GM19240 (cell line): ENCODE measurements at regions not wholly inside any gene's neighbourhood (a gene's known extent, or its start where the extent isn't known, plus 50 kb on each side); places are given as distances from the start of the nearest gene placed in this dataset.

ENCODE experiments used
- DNase-seq: peaks from one replicate; pipeline ENCODE4 v3.0.0; 2011; ENCODE audit warnings: low spot score; ENCODE audit not compliant: insufficient read length

DNA sequence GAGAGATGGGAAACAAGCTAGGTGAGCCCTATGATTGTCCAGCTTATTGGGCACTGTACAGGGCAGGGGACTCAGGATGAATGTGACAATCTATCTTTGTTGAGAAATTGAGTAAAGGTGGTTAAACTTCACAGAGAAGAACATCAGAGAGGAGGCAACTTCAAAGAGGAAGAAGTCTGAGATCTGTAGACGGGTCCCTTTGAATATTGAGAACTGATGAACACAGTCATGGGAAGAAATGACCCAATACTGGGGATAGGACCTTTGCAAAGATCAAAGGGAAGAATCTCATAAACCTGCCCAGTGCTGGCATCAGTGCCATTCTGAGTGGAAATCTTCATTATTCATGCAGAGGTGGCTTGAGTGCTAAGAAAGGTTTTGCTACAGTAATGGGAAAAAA lies 569.7 kb upstream of the KCNMB2 start:
- DNase-seq = no peak

DNA sequence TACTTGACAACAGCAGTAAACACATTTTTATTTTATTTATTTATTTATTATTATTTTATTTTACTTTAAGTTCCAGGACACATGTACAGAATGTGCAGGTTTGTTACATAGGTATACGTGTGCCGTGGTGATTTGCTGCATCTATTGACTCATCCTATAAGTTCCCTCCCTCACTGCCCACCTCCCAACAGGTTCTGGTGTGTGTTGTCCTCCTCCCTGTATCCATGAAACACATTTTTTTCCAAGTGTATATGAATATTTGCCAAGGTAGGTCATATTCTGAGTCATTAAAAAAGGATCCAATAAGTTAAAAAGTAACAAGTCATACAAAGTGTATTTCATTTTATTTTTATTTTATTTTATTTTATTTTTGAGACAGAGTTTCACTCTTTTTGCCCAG lies 567.3 kb upstream of the KCNMB2 start:
- DNase-seq = no peak

DNA sequence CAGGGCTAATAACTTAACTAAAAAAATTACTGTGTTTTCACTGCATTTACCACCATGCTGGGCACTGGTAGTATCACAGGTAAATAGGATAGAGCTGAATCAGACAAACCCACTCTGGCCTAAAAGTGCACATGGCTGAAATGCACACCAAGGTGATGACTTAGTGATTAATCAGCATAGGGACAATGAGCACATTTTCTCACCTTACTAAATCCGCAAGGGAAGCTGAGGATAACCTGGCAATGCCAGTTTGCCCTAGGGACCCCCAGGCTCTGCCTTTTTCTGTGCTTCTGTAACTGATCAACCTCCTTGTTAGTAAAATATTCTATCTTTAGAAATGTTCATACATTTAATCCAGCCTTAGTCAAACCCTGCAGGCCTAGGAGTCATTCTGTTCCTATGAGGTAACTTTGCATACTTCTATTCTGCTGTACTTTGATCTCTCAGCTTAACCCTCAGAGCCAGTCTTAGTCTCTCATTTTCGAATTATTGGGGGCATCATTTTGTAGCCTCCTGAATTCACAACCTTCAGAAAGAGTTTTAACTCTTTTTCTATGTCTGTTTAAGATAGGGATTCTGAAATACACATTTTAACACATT lies 562.9 kb upstream of the KCNMB2 start:
- no peak for DNase-seq

DNA sequence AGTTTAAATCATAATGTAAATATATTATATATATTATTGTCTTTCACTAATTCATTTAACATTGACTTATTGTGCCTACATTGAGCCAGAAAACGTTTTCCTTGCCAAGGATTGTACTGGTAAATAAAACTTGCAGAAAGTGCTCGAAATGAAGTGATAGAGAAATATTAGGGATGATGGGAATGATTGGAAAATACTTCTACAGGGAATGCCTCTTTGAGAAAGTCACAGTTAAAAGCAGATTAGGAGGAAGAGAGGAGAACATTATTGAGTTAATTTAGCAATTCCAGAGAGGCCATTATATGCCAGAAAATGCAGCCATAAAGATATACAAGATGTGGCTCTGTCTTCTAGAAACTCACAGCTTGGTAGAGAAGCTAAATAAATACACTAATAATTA lies 560.0 kb upstream of the KCNMB2 start:
- DNase-seq = no peak

DNA sequence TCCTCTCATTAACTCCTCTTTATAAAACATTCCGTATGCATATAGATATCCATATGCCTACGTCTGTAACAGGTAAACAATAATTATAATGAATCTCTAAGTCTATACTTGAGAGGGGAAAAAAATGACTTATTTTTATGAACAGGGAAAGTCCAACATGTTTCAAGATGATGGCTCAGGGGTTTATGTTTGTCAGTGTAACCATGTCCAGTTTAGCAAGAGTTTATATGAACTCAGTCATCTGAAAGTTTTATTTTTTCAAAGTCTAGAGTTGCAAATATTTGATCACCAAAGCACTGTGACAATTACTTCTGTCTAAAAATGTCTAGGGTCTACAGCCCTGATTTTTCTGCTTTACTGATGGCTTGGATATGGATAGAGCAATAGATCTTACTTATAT lies 559.4 kb upstream of the KCNMB2 start:
- no peak for DNase-seq

DNA sequence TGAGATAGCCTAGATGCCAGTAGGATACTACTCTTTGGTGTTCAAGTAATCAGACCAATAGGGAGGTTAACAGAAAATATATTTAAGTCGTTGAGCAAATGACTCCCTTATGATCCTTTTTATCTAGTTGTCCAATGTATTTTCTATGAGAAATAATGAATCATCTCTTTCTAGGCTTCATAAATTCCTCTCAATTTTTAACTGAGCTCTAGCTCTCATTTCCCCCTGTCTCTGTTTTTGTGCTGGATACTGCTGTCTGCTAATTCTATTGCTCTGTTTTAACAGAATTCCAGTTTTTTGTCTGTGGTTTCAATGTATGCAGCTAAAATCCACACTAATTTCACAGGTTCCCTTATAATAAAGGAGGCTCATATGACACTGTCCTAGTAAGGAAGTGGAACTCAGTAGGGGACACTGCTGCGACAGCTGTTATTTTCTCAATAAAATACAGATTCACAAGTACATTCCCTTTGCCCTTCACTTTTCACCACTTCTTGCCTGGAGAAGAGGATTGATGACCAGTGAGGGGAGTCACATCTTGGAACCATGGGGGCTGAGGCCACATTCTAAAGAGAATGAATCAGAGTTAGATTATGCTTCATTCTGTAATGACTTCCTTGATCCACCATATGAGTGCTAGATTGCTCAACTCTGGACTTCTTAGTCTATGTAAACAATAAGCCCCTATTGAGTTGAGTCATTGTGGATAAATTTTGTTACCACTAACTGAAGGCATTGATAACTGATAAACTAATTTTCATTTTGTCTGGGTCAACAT lies 558.7 kb upstream of the KCNMB2 start:
- no peak for DNase-seq

DNA sequence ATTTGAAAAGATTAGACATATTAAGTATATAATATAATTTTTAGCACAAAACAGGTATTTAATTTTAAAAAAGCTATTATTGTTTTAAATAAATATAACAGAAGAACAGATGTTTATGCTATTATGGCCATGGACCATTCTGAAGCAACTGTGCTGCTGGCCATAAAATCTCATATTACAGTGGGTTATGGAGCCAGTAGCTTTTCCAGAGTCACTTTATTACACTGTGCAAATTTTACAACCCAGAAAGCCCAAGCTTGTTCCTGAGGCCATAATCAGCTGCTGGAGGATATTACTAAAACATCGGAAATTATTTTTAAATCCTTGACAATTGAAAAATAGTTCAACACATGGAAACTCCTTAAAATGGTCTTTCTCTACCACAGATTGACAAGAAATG lies 557.3 kb upstream of the KCNMB2 start:
- no peak for DNase-seq

DNA sequence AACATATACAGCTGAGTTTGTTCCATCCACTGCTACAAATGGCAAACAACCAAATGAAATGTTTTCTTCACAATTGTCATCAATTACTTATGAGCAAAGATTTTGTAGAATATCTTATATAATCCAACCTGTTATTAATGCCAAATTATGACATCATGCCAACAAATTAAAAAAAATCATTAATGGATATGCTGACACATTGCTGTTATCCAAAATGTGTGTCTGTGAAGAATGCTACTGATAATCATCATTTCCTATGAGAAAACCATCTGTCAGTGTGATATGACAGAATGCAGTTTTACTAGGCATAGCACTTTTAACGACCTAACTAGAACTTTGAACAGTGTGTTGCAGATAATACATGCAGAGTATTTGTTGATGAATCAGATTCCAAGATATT lies 556.5 kb upstream of the KCNMB2 start:
- no peak for DNase-seq

DNA sequence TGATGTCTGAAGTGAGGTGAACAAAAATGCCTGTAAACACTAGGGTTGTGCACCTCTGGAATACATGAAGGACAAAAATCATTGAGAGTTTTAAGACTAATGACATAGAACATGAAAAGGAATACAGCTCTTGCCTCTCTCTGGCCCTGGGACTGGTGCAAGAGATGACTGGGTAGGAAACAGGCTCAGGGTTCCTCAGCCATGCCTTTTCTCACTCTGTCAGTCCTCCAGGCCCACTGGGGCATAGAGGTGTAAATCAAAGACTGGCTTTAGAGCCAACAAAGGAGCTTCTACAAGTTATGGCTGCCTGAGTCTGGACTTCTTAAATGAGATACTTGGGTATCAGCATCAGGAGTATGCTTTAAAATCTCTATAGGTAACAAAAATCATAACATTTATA lies 554.7 kb upstream of the KCNMB2 start:
- DNase-seq = no peak

DNA sequence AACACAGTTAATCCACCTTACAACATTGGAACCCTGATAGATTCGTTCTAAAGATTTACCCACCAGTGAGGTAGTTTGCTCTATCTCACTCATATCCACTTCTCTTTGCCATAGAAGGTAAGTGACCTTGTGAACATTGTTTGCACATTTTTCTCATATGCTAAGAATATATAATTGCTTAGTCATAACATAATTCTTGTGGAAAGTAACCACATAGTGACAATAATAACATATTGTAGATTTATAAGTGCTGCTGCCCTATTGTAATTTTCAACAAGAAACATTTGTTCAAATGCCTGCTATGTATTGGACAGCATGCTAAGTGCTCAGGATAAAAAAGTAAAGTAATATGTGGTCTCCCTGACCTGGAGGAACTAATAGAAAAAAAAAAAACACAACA lies 554.2 kb upstream of the KCNMB2 start:
- DNase-seq = no peak

DNA sequence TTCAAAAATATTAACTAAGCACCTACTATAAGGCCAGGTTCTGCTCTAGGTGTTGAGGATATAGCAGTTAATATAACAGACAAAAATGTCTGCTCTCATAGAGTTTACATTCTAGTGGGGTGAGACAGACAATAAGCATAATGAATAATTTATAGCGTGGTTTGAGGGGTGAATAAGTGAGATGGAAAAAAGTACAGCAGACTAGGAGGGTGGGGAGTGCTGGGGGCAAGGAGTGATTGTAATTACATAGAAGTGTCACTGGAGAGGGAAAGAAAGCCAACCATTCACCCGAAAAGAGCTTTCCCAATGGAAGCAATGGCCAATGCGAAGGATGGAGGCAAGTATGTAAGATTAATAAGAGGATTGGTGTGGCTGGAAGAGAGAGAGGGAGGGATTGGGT lies 552.9 kb upstream of the KCNMB2 start:
- DNase-seq = no peak

DNA sequence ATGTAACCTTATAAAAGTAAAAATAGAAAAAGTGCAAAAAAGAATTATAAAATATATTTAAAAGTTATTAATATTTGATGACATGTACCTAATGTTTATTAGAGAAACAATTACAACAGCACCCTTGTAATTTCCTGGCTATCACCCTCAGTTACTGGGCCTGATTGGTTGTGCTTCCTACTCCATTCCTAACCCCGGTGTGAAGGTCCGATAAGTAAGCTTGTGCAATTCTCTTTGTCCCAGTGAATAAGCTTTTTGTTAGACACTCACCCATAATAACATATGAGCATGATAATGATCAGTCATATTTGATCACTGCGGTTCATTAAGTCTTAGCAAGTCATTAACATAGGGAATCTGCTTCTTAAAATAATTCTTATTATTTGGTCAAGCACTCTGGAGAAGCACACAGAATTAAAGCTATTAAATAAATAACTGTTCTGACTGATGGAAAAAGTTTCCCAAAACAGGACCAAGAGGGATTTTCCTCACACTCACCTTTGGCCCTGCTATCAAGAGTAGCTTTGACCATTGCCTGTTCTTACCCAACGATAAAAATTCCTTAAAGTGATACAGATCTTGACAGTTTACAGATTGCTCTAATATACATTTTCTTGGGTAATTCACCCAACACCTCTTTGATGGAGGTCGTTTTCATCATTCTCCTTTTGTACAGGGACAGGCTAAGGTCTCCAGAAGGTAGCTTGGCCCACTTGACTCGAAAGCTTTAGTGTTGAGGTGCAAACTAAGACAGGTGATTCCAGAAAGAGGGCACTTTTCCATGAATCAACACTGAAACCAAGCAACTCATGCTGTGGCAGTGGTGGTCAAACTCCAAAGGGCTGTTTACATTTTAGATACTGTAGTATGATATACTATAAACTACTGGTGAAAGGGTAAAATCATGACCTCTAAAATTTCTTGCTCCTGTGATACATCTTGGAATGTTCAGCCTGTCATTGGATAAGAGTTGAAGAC lies 543.0 kb upstream of the KCNMB2 start:
- DNase-seq = no peak

DNA sequence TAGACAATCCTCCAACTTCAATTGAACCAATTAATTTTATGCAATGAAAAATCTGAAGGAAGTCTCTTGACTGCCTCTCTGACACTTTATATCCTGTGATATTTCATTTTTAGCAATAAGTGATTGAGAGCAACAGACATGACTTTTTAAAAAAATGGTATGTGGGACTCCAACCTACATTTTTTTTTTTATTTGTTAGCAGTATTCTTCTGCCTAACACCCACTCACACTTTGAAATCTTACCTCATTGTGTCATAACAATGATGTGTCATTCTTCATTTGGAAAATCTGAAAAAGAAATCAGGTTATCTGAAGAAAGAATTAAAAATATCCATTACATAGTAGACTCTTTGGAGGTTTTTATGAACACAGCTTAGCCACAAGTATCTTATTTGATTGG lies 541.3 kb upstream of the KCNMB2 start:
- no peak for DNase-seq

DNA sequence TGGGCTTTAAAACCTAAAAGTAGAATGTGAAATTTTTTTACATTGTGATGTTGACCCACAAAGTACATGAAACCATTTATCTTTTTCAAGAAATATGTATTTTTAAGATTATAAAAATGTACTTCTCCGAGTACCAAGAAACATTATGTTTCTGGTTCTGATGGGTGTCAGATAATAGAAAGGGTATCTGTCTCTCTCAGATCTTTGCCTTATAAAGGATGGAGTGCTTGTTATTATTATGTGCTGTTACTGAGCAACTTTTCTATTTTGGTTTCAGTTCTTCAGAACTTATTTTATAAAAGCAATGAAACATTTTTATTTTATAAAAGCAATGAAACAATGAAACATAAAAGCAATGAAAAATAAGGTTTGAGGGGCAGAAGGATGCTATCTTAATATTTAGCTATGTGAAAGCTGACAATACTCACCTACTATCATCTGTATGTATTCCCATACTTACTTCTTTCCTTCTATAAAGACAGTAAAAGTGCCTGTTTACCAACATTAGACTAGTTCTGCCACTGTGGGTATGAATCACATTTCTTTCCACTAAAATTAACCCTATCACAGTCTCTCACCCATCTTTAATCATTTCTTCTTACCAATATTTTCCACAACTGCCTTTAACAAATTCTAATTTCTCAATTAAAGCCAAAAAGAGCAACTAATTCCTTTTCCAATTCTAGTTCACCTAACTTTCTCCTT lies 540.7 kb upstream of the KCNMB2 start:
- DNase-seq = no peak

DNA sequence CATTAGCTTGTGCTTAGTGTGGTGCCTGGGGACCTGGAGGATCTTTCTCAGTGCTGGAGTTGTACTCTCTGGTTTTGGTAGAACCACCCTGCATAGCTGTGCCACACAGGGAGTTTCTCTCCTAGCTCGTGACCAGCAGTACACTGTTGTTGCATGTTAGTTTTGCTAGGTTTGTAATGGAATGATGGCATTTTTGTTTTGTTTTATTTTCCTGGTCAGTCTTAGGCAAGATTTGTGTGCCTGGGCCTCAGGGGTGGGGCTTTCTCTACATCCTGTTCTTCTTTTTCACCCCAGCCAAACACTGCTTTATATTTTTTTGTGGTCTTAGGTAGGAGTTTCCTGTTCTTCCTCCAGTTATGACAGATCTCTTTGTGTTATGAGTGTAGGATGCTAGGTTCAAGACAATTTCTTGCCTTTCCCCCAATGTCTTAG lies 534.5 kb upstream of the KCNMB2 start:
- DNase-seq = no peak

DNA sequence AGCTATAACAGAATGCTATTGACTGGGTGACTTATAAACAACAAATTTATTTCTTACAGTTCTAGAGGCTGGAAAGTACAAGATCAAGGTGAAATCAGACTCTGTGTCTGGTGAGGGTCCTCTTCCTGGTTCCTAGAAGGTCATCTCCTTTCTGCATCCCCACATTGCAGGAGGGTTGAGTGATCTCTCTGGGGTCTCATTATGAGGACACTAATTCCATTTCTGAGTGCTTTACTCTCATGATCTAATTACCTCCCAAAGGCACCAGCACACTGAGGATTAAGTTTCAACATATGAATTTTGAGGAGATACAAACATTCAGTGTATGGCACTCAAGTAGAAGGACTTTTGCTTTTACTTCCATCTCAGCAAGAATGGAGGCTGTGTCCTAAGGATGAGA lies 534.1 kb upstream of the KCNMB2 start:
- no peak for DNase-seq

DNA sequence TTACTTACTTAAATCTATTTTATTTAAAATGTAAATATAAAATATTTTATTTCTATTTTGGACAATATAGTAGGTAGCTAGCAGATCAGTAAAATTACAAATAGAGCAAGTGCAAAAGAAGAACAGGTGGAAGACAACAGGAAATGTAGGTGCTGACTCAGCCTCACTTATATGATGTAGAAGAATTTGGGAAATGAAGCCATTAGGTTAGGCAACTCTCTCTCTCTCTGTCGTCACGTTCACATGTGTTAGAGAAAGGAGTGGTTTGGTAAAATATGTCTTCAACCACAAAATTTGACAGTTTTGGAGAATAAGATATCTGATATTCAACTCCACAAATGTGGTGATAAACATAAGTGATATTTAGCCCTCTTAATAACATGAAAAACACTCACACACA lies 532.5 kb upstream of the KCNMB2 start:
- DNase-seq = no peak

DNA sequence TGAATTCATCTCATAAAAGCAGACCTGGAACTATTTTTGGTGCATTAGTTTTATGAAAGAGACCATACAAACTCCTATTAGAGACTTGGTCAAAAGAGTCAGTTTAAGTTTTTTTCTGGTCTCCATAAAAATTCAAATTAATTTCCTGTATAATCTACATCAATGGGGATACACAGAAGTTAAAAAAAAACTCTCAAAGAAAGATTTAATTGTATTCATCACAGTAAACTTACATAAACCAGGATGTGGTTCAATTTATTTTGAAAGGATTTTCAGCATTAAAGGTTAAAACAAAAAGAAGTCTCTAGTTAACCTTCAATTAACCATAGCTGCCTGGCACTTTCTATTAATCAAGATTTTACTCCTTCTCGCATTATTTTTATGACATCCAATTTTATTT lies 530.3 kb upstream of the KCNMB2 start:
- no peak for DNase-seq

DNA sequence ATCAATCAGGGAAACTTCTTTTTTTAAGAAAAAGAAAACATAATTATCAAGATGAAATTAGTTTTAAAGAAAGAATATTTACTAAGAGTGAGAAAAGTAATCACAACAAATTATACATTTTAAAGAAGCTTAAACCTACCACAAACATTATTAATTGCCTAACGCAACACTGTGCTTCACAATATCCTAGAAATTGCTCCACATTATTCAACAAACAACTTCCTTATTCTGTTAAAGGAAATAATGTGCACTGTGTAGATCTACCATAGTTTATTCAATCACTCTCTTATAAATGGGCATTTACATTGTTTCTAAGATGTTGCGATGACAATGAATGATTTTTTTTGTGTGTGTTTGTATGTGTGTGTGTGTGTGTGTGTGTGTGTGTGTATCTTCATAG lies 525.9 kb upstream of the KCNMB2 start:
- DNase-seq = no peak

DNA sequence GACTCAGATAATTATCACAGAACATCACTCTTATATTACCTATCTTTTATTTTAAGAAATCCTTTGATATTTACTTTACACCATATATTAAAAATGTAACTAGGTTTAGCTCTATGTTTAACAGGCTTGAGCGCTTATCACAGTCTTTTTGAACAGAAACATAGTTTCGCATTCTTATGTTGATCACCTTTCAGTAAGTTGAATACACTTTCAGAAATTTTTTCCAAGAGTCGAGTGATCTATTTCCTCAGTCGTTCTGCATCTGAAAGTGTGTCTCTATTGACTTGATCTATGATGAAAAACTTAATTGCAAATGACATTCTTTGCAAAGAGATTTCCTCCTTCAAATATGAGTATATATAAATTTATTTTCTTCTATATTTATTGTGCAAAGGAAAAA lies 516.6 kb upstream of the KCNMB2 start:
- DNase-seq = no peak

DNA sequence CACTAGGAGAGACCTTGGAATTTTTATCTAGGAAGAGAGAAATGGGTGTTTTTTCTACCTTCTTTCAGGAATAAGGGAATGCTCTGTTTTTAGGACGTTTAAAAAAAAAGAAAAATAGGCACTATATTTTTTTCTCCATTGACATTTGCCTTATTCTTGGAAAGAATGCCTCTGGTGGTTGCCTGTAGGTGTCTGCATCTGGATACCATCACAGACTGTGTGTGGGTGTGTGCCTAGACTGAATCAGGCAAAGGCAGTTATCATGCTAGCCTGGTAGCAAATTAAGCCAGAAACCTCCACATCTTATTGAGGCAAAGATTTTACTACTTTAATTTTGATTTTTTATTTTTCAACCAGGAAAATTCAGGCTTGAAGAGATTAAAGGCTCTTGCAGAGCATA lies 513.6 kb upstream of the KCNMB2 start:
- no peak for DNase-seq

DNA sequence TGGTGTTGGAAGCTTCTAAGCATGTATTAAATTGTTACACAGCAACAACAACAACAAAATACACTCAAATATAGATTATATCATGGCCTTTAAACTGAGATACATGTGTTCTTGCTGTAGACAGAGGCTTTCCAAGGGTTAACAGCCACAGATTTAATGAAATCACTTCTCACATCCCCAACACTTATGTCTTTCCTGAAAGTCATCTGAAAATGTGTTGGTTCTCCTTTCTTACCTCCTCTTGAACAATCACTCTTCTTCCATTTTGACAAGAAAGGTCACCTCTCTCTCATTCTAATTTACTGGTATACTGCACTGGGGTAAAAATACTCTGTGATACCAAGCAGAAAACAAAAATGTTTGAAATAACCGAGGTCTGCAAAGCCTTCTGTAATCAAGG lies 507.3 kb upstream of the KCNMB2 start:
- no peak for DNase-seq
